Lower leg skin (tissue), 3 donors: ENCODE measurements at regions not wholly inside any gene's neighbourhood (a gene's known extent, or its start where the extent isn't known, plus 50 kb on each side); places are given as distances from the start of the nearest gene placed in this dataset.

Experiments used
- CTCF ChIP-seq, 3 donors: fragments of 450-650 bp; IDR thresholded peaks; one replicate each; pipeline ENCODE4 v1.5.1; 2016; ENCODE audit warnings: antibody characterized with exemption in 3 of 3, mild to moderate bottlenecking in 3 of 3, moderate library complexity in 2 of 3
- POLR2A ChIP-seq, 2 donors: fragments of 450-650 bp; IDR thresholded peaks; one replicate each; pipeline ENCODE4 v1.6.1; 2016 to 2017; ENCODE audit warnings: antibody characterized with exemption in 2 of 2, mild to moderate bottlenecking in 1 of 2, moderate library complexity in 1 of 2

GRCh38 chr12:59453475-59453874, 142.4 kb upstream of the SLC16A7 start:
- no peak for TF ChIP-seq CTCF (IDR thresholded peaks at IDR 0.05)
- TF ChIP-seq POLR2A (IDR thresholded peaks at IDR 0.05) = no peak
